Panc1 (cell line): ENCODE measurements at regions not wholly inside any gene's neighbourhood (a gene's known extent, or its start where the extent isn't known, plus 50 kb on each side); places are given as distances from the start of the nearest gene placed in this dataset.

ENCODE experiments used
- ATAC-seq: fragments of 200-7000 bp; cut with Tn5 transposase; 2 replicates; pipeline ENCODE4 v1.9.1; 2020; ENCODE audit warnings: mild to moderate bottlenecking, moderate library complexity
- BruUV-seq: library from RNA; stranded (reverse); fragments of 400-500 nt; replicated peaks from 2 replicates; lab custom pipeline; 2021; lab: Mats Ljungman, UMichigan
- CTCF ChIA-PET: fragments of 300-600 bp; sonication (Branson Sonifier 250); formaldehyde crosslinking; loops from one replicate; lab custom pipeline; 2022; ENCODE audit warnings: antibody characterized with exemption; lab: Charles Lee
- POLR2A ChIA-PET: fragments of 300-600 bp; sonication (Branson Sonifier 250); formaldehyde crosslinking; loops from one replicate; lab custom pipeline; 2022; ENCODE audit warnings: antibody characterized with exemption; lab: Charles Lee
- DNase-seq: peaks from one replicate; pipeline ENCODE4 v3.0.0-alpha.2; 2010; ENCODE audit warnings: low read depth, low spot score
- H3K27ac ChIP-seq: 2 replicates; pipeline ENCODE4 v1.5.1; 2011; ENCODE audit warnings: mild to moderate bottlenecking, low read length, inconsistent platforms
- H3K27me3 ChIP-seq: fragments of 200-500 bp; sonication (Bioruptor generic); 2 replicates; pipeline ENCODE4 v1.6.0; 2014; ENCODE audit warnings: low read length, inconsistent platforms; ENCODE audit not compliant: control insufficient read depth, insufficient read depth
- H3K36me3 ChIP-seq: fragments of 200-500 bp; sonication (Bioruptor generic); 2 replicates; pipeline ENCODE4 v1.5.1; 2014; ENCODE audit warnings: inconsistent platforms, mild to moderate bottlenecking, low read length, moderate library complexity; ENCODE audit not compliant: control insufficient read depth, insufficient read depth
- H3K4me1 ChIP-seq: 2 replicates; pipeline ENCODE4 v1.5.1; 2011; ENCODE audit warnings: inconsistent platforms, mild to moderate bottlenecking, low read length, moderate library complexity; ENCODE audit not compliant: control insufficient read depth, insufficient read depth
- H3K4me3 ChIP-seq, 2 experiments: 2 replicates each; pipeline ENCODE4 v1.5.1; 2011 to 2012; ENCODE audit warnings: low read depth in 2 of 2, low read length in 2 of 2, mild to moderate bottlenecking in 2 of 2, inconsistent platforms in 1 of 2, moderate library complexity in 1 of 2
- H3K9me3 ChIP-seq: fragments of 200-500 bp; sonication (Bioruptor generic); 2 replicates; pipeline ENCODE4 v1.5.1; 2014; ENCODE audit warnings: low read depth, mild to moderate bottlenecking, inconsistent platforms, low read length, moderate library complexity; ENCODE audit not compliant: control insufficient read depth, insufficient read depth
- POLR2AphosphoS5 ChIP-seq: IDR thresholded peaks from 2 replicates; pipeline ENCODE4 v1.6.1; 2012; ENCODE audit warnings: mild to moderate bottlenecking, low read depth, low read length, moderate library complexity
- SIN3A ChIP-seq: IDR thresholded peaks from 2 replicates; pipeline ENCODE4 v1.6.1; 2012; ENCODE audit warnings: low read depth, mild to moderate bottlenecking, low read length, moderate library complexity, borderline replicate concordance; ENCODE audit not compliant: insufficient read depth
- TCF7L2 ChIP-seq: IDR thresholded peaks from 2 replicates; pipeline ENCODE4 v1.6.1; 2011; ENCODE audit warnings: mild to moderate bottlenecking, low read depth, low read length, inconsistent platforms
- in situ Hi-C: cut with HindIII; loops from 2 replicates; pipeline ENCODE4 v1.10.0; 2016; ENCODE audit warnings: low sequenced_read_pairs, low pct_unique_long_range_greater_than_20kb
- intact Hi-C: fragments of 100-400 bp; cut with micrococcal nuclease; formaldehyde crosslinking; loops from one replicate; pipeline ENCODE4 v1.10.0; 2022; ENCODE audit not compliant: unreplicated experiment
- TF ChIP-seq, protein P1 (sequence below): fragments of 450-650 bp; IDR thresholded peaks from 2 replicates; pipeline ENCODE4 v1.5.1; 2017; ENCODE audit warnings: mild to moderate bottlenecking
- TF ChIP-seq, protein P2 (sequence below), 2 experiments: IDR thresholded peaks; 2 replicates each; pipeline ENCODE4 v1.6.1; 2011 to 2012; ENCODE audit warnings: low read depth in 2 of 2, control low read depth in 1 of 2, low read length in 1 of 2, mild to moderate bottlenecking in 1 of 2, moderate library complexity in 1 of 2; ENCODE audit not compliant: insufficient read depth in 1 of 2

DNA sequence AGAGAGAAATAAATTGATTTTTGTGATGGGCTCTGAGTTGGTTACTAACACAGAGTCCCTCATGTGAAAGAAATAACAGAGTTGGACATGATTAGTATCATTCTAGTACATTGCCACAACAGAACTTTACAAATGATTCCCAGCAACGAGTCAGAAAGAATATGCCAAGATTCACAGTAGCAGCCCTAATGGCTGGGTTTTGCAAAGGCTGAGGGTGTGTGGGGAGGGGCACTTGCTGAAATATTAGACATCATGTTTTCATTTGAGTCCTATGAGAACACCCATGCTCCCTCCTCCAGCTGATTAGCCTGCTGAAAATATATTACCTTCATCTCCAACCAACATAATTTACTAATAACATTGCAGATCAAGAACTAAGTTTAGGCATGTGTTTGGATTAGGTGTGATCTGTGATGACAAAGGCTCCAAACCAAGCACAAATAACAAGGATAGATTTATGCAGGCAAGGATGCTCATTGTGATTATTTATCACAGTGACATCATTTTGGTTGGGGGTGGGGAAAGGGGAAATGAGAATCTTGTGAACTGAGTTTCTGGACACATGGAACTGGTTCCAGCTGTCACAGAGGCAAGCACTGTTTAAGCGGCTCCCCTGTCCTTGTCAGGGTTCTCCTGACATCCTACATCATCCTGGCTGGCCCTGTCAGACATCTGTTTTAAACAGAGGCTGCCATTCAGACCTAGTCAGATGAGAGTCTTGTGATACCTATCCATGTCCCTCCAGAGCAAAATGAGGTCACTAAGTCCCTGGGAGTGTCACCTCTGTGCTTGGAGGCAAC, 205.8 kb upstream of the NCKAP5 start:
- Histone ChIP-seq H3K27me3 (no peaks in the 10 kb centered on the region), H3K9me3 (no peaks in the 10 kb centered on the region), H3K27ac (no peak overlapping the region), H3K4me1 (no peaks in the 10 kb centered on the region), H3K4me3 (no peak overlapping the region), H3K36me3 (no peaks in the 10 kb centered on the region)
- CTCF ChIA-PET: no interaction called here
- BruUV-seq: no TSS peak
- TF ChIP-seq TCF7L2: no peak
- TF ChIP-seq, protein P1, sequence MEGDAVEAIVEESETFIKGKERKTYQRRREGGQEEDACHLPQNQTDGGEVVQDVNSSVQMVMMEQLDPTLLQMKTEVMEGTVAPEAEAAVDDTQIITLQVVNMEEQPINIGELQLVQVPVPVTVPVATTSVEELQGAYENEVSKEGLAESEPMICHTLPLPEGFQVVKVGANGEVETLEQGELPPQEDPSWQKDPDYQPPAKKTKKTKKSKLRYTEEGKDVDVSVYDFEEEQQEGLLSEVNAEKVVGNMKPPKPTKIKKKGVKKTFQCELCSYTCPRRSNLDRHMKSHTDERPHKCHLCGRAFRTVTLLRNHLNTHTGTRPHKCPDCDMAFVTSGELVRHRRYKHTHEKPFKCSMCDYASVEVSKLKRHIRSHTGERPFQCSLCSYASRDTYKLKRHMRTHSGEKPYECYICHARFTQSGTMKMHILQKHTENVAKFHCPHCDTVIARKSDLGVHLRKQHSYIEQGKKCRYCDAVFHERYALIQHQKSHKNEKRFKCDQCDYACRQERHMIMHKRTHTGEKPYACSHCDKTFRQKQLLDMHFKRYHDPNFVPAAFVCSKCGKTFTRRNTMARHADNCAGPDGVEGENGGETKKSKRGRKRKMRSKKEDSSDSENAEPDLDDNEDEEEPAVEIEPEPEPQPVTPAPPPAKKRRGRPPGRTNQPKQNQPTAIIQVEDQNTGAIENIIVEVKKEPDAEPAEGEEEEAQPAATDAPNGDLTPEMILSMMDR: no peak
- no peak for TF ChIP-seq POLR2AphosphoS5
- TF ChIP-seq SIN3A: no peak
- TF ChIP-seq, protein P2, sequence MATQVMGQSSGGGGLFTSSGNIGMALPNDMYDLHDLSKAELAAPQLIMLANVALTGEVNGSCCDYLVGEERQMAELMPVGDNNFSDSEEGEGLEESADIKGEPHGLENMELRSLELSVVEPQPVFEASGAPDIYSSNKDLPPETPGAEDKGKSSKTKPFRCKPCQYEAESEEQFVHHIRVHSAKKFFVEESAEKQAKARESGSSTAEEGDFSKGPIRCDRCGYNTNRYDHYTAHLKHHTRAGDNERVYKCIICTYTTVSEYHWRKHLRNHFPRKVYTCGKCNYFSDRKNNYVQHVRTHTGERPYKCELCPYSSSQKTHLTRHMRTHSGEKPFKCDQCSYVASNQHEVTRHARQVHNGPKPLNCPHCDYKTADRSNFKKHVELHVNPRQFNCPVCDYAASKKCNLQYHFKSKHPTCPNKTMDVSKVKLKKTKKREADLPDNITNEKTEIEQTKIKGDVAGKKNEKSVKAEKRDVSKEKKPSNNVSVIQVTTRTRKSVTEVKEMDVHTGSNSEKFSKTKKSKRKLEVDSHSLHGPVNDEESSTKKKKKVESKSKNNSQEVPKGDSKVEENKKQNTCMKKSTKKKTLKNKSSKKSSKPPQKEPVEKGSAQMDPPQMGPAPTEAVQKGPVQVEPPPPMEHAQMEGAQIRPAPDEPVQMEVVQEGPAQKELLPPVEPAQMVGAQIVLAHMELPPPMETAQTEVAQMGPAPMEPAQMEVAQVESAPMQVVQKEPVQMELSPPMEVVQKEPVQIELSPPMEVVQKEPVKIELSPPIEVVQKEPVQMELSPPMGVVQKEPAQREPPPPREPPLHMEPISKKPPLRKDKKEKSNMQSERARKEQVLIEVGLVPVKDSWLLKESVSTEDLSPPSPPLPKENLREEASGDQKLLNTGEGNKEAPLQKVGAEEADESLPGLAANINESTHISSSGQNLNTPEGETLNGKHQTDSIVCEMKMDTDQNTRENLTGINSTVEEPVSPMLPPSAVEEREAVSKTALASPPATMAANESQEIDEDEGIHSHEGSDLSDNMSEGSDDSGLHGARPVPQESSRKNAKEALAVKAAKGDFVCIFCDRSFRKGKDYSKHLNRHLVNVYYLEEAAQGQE (IDR thresholded peaks at IDR 0.05; ENCODE audit: insufficient read depth in 1 of 2, low read depth in 2 of 2, low read length in 1 of 2): no peak
- DNase-seq (no peak), ATAC-seq (no peak)
- in situ Hi-C loops (no loop called here), intact Hi-C loops (no loop called here)
- POLR2A ChIA-PET: no interaction called here

DNA sequence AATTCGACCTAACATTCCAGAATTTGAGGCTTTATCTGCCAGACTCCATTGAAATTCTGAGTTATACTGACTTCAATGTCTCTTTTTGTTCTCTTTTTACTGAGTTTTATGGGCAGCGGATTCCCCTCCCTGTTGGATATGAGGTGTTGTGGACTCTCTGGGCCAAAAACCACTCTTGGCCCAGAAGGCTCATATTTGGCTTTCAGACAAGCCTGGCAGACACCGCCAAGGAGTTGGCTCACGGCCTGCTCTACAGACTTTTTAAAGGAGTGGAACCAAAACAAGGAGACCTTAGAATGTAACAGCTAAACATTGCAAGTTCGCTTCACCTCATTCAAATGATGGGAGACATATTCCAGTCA, 206.4 kb upstream of the NCKAP5 start:
- no peaks in the 10 kb centered on the region for H3K36me3 ChIP-seq
- no peaks in the 10 kb centered on the region for H3K27me3 ChIP-seq
- ChIA-PET CTCF (no interaction called here), POLR2A (no interaction called here)
- H3K9me3 ChIP-seq: no peaks in the 10 kb centered on the region
- H3K27ac ChIP-seq: no peak overlapping the region
- intact Hi-C loops: no loop called here
- DNase-seq (no peak), ATAC-seq (no peak)
- no peaks in the 10 kb centered on the region for H3K4me1 ChIP-seq
- no TSS peak for BruUV-seq
- in situ Hi-C loops: no loop called here
- TF ChIP-seq SIN3A: no peak
- TF ChIP-seq TCF7L2: no peak
- TF ChIP-seq, protein P1: no peak
- TF ChIP-seq POLR2AphosphoS5: no peak
- TF ChIP-seq, protein P2 (IDR thresholded peaks at IDR 0.05; ENCODE audit: insufficient read depth in 1 of 2, low read depth in 2 of 2, low read length in 1 of 2): no peak
- no peak overlapping the region for H3K4me3 ChIP-seq
